DMS53 treated with DMSO at 0.1 percent for 48 hours (cell line): ENCODE measurements at regions not wholly inside any gene's neighbourhood (a gene's known extent, or its start where the extent isn't known, plus 50 kb on each side); places are given as distances from the start of the nearest gene placed in this dataset.

Source experiments
- DNase-seq: peaks from one replicate; lab custom pipeline; 2025; ENCODE audit not compliant: unreplicated experiment; lab: John Stamatoyannopoulos, UW

DNA sequence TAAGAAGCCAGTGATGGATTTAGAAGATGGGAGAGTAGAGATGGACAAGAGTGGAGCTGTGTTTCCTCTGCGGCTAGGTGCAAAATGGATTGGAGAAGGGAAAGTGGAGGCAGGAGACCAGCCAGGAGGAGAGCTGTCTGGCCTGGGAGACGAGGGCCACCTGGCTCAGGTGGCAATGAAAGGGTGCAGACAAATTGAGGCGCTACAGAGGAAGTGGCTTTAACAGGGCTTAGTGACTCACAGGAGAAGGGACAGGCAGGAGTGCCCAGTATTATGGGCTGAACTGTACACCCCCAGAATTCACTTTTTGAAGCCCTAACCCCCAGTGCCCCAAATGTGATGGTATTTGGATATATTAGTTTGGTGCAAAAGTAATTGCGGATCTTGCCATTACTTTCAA lies 65.6 kb upstream of the DUSP5 start:
- no peak for DNase-seq

DNA sequence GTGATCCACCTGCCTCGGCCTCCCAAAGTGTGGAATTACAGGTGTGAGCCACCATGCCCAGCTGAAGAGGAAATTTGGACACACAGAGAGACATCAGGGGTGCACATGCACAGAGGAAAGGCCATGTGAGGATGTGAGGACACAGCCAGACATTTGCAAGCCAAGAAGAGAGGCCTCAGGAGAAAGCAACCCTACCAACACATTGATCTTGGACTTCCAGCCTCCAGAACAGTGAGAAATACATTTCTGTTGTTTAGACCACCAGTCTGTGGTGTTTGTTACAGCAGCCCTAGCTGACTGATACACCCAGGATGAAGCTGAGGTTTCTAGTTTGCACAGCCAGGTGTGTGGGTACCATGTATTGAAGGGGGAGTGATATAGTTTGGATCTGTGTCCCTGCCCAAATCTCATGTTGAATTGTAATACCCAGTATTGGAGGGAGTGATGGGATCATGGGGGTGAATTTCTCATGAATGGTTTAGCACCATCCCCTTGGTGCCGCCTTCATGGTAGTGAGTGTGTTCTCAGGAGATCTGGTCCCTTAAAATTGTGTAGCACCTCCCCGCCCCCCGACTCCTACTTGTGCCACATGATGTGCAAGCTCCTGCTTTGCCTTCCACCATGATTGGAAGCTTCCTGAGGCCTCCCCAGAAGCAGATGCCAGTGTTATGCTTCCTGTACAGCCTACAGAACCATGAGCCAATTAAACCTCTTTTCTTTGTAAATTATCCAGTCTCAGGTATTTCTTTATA lies 64.7 kb upstream of the DUSP5 start:
- no peak for DNase-seq

DNA sequence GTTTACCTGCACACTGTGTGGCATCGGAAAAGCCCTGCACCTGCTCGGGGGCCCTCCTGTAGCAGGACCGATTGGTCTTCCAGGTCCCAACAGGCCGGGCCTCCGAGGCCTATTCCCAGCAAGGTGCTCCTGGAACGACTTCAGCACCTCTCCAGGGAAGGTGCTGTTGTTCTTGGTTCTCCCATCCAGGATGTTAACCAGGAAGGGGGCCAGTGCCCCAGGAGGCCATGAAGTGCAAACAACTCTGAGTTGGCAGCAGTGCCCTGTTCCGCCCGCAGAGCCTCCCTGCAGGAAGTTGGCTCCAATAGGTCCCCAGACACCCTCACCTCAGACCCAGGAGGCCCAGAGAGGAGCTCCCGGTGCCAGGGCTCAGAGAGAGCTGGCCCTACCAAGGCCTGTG lies 64.0 kb upstream of the DUSP5 start:
- no peak for DNase-seq

DNA sequence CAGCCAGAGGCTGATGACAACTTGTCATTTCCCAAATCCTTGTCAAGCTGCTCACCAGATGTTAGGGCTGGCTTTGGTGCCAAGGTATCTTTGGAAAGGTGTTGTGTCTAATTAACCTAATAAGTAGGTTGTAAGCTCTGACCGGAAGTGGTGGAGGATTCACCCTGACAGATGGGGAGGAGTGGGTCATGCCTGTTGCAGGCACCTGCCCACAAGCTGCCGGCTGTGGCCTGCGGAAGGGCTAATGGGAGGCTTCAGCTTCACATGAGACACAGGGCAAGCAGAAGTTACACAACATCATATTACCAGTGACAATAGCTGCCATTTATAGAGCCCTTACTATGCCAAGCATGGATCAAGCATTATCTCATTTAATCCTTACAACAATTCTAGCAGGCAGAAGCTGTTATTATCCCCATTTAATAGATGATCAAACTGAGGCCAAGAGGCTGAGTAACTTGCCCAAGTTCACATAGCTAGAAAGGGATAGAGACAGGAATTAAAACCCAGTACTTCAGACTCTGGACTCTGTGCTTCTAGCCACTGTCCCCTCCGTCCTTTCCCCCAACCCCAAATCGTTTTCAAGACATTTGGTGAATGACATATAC lies 63.1 kb upstream of the DUSP5 start:
- DNase-seq, result no peak

DNA sequence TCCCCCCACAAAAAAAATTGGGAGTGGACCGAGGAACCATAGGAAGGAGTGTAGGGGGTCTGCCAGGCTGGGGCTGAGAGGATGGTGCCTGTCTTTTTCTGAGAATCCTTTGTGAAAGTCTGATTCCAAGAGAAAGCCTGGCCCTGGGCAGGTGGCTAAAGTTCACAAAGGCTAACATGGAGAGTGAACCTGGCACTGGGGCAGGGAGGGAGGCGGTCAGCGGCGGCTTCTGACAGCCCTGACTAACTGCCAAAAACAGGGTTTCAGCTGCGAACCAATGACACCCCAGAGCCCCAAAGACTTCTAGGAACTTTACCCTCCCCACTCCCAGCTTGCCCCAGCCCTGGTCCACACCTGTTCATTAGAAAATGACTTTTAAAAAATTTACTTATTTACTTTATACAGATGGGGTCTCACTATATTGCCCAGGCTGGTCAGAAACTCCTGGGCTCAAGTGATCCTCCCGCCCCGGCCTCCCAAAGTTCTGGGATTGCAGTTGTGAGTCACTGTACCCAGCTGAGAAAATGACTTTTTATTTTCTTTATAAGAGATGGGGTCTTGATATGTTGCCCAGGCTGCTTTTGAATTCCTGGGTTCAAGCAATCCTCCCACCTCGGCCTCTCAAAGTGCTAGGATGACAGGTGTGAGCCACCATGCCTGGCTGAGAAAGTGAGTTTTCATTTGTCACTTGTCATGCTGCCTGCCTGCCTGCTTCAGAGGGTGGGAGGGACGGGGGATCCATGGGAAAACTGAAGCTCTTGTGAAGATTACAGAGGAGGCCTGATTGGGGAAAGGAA lies 61.0 kb upstream of the DUSP5 start:
- no peak for DNase-seq

DNA sequence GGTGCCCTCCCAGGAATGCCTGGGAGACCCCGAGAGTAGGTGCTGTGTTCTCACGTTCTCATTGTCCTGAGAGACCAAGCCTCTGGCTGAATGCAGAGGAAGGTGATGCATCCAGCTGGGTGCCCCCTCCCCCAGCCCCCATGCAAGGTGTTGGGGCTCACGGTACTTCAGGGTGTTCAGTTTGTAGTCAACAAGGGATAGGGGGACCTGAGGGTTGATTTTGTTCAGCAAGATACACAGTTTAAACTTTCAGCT lies 60.4 kb upstream of the DUSP5 start:
- DNase-seq, result no peak

DNA sequence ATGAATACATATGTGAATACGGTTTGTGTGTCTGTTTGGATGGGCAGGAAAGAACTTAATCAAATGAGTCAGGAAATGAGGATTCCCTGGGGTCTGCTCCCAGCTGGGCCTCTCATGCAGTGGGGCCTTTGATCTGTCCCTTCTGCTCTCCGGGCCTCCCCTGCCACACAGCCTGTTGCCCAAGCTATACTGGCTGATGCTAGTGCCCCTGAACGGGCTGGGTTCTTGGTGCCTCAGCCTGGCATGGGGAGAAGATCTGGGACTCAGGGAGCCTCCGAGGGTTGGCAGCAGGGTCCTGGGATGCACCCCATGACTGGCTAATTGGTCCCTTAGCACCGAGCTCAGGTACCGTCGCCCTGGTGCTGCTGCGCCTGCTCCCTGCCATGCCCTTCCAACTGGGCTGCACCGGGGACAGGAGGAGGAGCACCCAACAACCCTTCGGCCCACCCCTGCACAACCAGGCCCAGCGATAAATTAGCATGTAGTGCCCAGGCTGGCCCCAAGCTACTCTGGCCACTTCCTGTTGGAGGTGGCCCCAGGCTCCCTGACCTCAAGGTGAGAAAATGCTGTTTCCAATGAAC lies 59.9 kb upstream of the DUSP5 start:
- DNase-seq, result no peak

DNA sequence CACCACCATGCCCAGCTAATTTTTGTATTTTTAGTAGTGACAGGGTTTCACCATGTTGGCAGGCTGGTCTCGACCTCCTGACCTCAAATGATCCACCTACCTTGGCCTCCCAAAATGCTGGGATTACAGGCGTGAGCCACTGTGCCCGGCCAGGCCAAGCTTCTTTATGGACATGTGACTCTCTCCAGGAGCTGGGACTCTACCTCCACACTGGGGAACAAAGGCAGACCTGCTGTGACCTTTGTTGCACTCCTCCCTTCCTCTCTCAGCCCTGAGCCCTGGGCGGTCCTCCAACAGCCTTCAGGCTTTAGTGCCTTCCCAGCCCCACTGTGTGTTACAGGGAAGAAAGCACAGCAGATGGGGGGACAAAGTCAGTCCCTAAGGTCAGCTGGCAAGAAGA lies 55.0 kb upstream of the DUSP5 start:
- DNase-seq, result no peak

DNA sequence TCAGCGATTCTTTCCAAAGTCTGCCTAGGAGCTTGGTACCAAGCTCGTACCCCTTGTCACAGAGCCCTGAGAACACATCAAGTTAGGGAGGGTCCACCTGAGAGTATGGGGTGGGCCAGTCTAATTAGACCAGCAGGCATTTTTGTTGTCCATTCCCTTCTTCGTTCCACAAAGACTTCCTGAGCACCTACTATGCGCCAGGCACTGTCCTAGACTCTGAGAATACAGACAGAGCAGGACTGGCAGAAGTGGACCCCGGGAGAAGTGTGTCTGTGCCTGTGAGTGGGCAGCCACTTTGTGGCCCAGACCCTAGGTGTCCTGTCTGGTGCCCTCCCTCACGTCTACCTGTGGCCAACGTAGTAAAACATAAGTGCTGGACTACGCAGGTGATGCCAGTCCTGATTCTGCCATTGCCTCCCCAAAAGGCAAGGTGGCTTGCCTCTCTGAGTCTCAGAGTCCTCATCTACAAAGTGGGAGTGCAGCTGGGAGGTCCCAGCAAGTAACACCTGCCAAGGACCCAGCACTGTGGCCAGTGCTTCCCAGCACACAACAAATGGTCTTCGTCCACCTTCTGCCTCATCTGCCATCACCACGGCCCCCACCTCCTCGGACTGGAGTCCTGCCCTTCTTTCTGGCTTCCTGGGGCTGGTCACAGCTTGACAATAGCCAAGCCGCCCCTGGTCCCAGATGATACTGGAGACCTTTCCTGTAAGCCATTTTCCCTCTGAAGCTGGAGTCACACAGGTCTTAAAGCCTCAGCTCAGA lies 54.3 kb upstream of the DUSP5 start:
- no peak for DNase-seq

DNA sequence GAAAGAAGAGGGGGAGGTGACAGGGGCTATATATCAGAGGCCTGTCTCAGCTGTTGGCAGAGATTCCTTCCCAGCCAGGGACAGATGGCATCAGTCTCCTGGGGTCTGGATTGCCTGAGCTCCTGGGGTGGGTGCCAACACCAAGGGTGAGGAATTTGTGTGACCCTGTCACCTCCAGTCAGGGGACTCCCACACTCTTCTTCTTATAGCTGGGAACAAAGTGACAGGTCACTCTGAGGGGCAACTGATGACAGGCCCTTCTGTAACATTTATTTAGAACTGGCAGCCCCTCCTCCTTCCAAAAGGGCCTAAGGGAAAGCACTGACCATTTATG lies 53.7 kb upstream of the DUSP5 start:
- DNase-seq, result no peak

DNA sequence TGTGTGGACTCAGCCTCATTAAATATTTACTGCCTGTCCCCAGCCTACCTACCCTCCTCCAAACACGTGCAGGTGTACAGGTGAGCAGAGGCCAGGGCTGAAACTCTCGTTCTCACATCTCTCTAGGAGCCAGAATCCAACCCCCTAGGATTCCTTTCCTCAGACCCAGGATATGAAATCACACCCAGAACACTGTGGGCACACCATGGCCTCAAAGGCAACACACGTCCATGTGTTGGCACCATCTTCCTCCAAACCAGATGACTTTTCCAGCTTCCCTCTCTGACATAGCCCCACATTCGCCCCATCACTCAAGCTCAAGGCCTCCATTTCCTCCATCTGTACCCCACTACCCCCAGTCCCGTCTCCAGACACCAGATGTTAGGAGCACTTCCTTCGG lies 51.8 kb upstream of the DUSP5 start:
- no peak for DNase-seq

DNA sequence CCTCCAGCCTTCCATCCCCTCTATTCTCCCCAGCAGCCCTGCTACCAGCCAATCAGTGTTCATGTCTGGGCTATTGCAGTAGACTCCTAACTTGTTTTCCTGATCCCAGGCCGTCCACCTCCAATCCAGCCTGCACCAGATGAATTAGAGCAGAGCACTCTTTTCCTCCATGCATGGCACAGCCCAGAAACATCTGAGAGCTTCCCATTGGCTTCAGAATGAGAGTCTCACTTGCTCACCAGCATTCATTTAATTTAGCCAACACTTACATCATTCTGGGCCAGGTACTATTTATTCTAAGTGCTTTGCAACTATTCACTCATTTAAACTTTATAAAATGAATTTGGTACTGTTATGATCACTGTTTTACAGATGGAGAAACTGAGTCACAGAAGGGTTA lies 51.4 kb upstream of the DUSP5 start:
- DNase-seq, result no peak

DNA sequence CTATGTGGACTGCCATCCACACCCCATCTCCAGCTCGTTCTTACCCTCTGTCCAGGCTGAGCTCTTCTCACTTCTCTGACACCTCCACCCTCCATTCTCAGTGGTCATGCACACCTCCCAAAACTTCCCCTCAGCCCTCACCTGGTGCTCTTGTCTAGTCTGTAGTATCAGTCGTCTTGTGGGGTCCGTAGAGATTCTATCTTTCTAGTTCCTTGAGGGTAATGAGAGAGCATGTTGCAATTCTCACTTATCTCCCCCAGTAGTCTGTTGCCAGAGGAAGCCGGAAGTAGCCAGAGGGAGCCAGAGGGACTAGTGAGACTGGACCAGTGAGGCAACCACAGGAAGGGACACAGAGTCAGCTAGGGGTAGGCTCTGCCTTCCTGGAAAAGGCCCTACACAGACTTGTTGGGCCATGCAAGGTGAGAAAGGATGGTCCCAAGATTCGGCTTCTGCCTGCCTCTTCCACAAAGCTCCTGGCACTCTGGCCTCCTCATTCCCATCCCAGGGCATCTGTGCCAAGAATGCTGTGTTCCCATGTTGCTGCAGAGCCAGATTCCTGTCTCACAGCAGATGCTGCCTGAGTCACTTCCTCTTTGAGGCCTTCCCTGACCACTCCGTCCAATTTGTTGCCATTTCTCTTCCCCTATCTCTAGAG lies 50.6 kb upstream of the DUSP5 start:
- peak; percentile 24 for DNase-seq

DNA sequence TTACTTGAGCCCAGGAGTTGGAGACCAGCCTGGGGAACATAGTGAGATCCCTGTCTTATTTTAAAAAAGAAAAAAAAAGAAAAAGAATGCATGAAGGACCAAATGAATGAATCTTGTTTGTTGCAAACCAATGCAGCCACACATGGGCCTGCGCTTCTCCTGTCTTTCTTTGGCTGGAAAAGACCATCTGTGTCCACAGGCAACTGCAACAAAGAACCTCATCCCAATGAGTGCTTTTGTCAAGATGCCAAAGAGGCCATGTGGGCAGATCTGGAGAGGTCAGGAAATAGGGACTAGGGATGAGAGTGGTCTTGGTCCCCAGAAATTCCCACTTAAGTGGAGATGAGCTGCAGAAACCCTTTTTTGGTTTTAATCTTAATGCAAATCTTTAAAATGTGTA lies 49.8 kb upstream of the DUSP5 start:
- DNase-seq, result no peak
